Esophagus squamous epithelium (tissue), 4 donors: ENCODE measurements at regions not wholly inside any gene's neighbourhood (a gene's known extent, or its start where the extent isn't known, plus 50 kb on each side); places are given as distances from the start of the nearest gene placed in this dataset.
"Not testable (repeated sequence)": the region's sequence is repeated elsewhere in the genome, so short reads cannot be mapped to it uniquely, and the experiment has no call there.

Source experiments
- CTCF ChIP-seq, 6 experiments: fragments of 450-650 bp in 4 of 6; fragments of 200-600 bp in 2 of 6; sonication (generic) in 2 of 6; IDR thresholded peaks; one replicate each; pipeline ENCODE4 v1.5.1; 2016 to 2019; ENCODE audit warnings: antibody characterized with exemption in 6 of 6, mild to moderate bottlenecking in 4 of 6, moderate library complexity in 4 of 6
- POLR2A ChIP-seq, 4 donors: fragments of 450-650 bp; IDR thresholded peaks; one replicate each; pipeline ENCODE4 v1.6.1; 2017; ENCODE audit warnings: antibody characterized with exemption in 4 of 4, mild to moderate bottlenecking in 4 of 4, moderate library complexity in 3 of 4

- not testable (repeated sequence) for TF ChIP-seq CTCF, POLR2A (IDR thresholded peaks at IDR 0.05)
Measured at GRCh38 chr5:51165621-51166020, 217.6 kb upstream of the ISL1 start.
